Brain microvascular endothelial cell (primary cell): ENCODE measurements at regions not wholly inside any gene's neighbourhood (a gene's known extent, or its start where the extent isn't known, plus 50 kb on each side); places are given as distances from the start of the nearest gene placed in this dataset.
"Not testable (repeated sequence)": the region's sequence is repeated elsewhere in the genome, so short reads cannot be mapped to it uniquely, and the experiment has no call there.

Experiments used
- DNase-seq: peaks from one replicate; pipeline ENCODE4 v3.0.0-alpha.2; 2020
- H3K27ac ChIP-seq: fragments of 250-450 bp; sonication (Bioruptor Pico); 2 replicates; pipeline ENCODE4 v1.5.1; 2020; ENCODE audit warnings: mild to moderate bottlenecking, moderate library complexity
- H3K27me3 ChIP-seq: fragments of 250-450 bp; sonication (Bioruptor Pico); replicated peaks from 2 replicates; pipeline ENCODE4 v1.5.1; 2020; ENCODE audit warnings: mild to moderate bottlenecking
- H3K36me3 ChIP-seq: fragments of 250-450 bp; sonication (Bioruptor Pico); replicated peaks from 2 replicates; pipeline ENCODE4 v1.5.1; 2020; ENCODE audit warnings: mild to moderate bottlenecking
- H3K4me3 ChIP-seq: 2 replicates; pipeline ENCODE4 v1.5.1; 2011; ENCODE audit warnings: low read depth, mild to moderate bottlenecking, control low read depth, low read length, moderate library complexity
- in situ Hi-C: cut with HindIII; loops from 2 replicates; pipeline ENCODE4 v1.10.0; 2017; ENCODE audit warnings: low sequenced_read_pairs, low pct_ligation_motif_present
- TF ChIP-seq, protein P1 (sequence below): IDR thresholded peaks from 2 replicates; pipeline ENCODE4 v1.5.1; 2011; ENCODE audit warnings: low read depth, mild to moderate bottlenecking, moderate library complexity, low read length, control low read depth, inconsistent platforms; ENCODE audit errors: missing control alignments

DNA sequence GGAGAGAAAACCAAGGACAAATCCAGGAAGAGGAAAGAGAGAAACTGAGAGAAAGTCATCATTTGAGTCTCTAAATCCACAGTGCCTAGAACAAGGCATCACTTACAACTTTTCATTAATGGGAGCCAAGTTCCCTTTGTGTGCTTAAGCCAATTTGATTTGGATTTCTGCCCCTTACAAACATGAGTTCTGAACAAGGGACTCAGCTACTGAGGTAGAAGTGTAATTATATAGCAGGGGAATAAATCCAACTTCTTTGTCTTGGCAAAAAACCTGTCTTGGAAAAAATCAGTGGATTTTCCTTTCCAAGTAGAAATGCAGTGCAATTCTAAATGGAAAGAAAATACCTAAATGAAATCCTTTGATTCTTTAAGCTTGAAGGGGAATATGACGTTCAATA lies 307.2 kb upstream of the CNTN3 start:
- DNase-seq = no peak
- no peaks in the 10 kb centered on the region for H3K27me3 ChIP-seq
- no peak overlapping the region for H3K27ac ChIP-seq
- H3K36me3 ChIP-seq = no peaks in the 10 kb centered on the region
- TF ChIP-seq, protein P1, sequence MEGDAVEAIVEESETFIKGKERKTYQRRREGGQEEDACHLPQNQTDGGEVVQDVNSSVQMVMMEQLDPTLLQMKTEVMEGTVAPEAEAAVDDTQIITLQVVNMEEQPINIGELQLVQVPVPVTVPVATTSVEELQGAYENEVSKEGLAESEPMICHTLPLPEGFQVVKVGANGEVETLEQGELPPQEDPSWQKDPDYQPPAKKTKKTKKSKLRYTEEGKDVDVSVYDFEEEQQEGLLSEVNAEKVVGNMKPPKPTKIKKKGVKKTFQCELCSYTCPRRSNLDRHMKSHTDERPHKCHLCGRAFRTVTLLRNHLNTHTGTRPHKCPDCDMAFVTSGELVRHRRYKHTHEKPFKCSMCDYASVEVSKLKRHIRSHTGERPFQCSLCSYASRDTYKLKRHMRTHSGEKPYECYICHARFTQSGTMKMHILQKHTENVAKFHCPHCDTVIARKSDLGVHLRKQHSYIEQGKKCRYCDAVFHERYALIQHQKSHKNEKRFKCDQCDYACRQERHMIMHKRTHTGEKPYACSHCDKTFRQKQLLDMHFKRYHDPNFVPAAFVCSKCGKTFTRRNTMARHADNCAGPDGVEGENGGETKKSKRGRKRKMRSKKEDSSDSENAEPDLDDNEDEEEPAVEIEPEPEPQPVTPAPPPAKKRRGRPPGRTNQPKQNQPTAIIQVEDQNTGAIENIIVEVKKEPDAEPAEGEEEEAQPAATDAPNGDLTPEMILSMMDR = no peak
- no peak overlapping the region for H3K4me3 ChIP-seq
- in situ Hi-C loops = no loop called here

DNA sequence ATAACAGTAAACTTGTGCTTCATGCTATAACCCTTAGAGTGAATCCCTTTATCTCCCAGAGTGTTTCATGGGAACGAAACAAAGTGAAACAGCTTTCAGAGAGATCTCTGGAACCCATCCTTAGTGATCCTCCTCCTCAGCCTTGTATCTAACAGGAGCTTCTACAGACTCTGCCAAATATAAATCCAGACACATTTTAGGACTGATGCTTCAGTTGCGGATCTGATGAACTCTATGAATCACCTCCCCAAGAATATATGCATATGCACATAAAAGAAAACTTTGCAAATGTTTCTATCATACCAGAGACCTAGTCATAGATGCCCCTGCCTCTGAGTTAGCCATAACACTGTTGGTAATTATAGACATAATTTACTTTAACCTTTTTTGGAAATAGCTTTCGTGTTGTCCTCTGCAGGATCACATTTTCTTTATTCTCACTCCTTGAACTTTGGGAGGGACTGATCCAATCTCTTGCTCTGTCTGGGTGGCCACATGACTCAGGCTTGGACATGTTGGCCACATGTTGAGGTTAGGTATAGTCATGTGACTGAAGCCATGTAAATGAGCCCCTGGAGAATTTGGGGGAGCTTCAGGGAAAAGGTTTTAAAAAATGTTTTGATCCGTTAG lies 306.4 kb upstream of the CNTN3 start:
- Histone ChIP-seq H3K27me3 (no peaks in the 10 kb centered on the region), H3K27ac (no peak overlapping the region), H3K4me3 (no peak overlapping the region), H3K36me3 (no peaks in the 10 kb centered on the region)
- no peak for DNase-seq
- TF ChIP-seq, protein P1 = no peak
- in situ Hi-C loops = no loop called here

DNA sequence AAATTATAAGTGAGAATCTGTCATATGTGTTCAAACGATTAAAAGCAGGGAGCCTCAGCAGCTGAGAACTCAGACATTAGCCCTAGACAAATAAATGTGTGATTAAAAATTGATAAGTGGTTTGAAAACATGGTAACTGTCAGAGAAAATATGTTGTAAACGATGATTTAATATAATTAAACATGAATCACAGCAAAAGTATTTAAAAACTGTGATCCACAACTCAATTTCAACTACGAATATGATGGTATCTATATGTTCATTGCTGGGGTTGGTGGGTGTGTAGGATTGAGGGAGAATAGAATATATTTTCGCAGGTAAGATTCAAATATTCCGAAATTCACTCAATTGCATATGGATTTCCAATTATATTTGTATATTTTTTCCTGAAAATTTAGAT lies 302.2 kb upstream of the CNTN3 start:
- no peak for DNase-seq
- no peak overlapping the region for H3K27ac ChIP-seq
- no peaks in the 10 kb centered on the region for H3K27me3 ChIP-seq
- H3K4me3 ChIP-seq = no peak overlapping the region
- H3K36me3 ChIP-seq = no peaks in the 10 kb centered on the region
- TF ChIP-seq, protein P1 = no peak
- in situ Hi-C loops = no loop called here

DNA sequence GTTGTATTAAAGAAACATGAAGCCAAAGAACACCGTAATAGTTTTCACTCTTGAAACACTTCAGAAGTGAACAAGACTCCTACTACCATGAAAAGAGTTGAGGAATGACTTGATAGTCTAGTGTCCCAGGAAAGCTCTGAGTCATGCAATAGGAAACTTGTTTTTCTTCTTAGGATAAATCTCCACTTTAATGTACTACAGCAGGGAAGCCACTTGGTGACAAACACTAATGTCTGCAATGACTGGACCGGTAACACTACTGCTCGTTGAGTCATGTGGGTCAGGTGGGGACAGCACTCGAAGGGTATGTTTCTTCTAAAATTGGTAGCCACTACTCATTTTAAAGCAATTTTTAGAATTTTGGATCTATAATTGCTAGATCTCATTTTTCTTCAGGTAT lies 291.7 kb upstream of the CNTN3 start:
- Histone ChIP-seq H3K27ac (no peak overlapping the region), H3K36me3 (no peaks in the 10 kb centered on the region), H3K27me3 (no peaks in the 10 kb centered on the region), H3K4me3 (no peak overlapping the region)
- TF ChIP-seq, protein P1 = no peak
- in situ Hi-C loops = no loop called here
- no peak for DNase-seq

DNA sequence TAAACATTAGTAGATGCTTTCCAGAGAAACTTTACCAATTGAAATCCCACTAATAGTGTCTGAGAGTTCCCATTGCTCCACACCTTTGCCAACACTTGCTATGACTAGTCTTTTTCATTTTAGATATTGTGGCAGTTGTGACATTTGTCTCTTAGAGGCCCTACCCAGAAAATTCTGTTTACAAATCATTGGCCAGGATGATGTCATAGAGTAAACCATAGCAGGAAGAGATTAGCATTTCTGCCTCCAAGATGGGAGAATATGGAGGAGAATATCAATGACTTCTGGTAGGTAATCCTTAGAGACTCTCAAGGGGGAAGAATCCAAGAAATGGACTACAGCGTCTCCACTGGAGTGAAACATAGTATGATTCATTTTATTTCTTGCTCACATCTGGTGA lies 291.0 kb upstream of the CNTN3 start:
- TF ChIP-seq, protein P1 = no peak
- in situ Hi-C loops = no loop called here
- Histone ChIP-seq H3K4me3 (no peak overlapping the region), H3K27me3 (no peaks in the 10 kb centered on the region), H3K27ac (no peak overlapping the region), H3K36me3 (no peaks in the 10 kb centered on the region)
- DNase-seq = no peak

DNA sequence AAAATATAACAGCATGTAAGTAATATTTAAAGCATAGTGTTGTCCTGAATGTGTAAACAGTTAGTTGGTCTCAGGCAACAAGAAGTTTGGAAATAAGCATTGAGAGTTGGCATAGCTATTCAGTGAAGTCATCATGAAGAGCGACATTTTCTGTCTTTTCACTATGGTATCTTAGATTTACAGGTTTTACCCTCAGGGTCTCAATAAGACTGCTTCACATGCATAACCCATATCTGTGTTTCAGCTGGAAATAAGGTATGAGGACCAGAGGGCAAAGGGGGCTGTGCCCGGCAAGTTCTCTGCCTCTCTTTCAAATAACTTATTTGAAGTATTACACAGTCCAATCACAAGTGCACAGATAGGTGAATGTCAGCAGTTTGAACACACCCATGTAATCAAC lies 290.2 kb upstream of the CNTN3 start:
- Histone ChIP-seq H3K27me3 (no peaks in the 10 kb centered on the region), H3K4me3 (no peak overlapping the region), H3K36me3 (no peaks in the 10 kb centered on the region), H3K27ac (no peak overlapping the region)
- DNase-seq = no peak
- in situ Hi-C loops = no loop called here
- TF ChIP-seq, protein P1 = no peak

DNA sequence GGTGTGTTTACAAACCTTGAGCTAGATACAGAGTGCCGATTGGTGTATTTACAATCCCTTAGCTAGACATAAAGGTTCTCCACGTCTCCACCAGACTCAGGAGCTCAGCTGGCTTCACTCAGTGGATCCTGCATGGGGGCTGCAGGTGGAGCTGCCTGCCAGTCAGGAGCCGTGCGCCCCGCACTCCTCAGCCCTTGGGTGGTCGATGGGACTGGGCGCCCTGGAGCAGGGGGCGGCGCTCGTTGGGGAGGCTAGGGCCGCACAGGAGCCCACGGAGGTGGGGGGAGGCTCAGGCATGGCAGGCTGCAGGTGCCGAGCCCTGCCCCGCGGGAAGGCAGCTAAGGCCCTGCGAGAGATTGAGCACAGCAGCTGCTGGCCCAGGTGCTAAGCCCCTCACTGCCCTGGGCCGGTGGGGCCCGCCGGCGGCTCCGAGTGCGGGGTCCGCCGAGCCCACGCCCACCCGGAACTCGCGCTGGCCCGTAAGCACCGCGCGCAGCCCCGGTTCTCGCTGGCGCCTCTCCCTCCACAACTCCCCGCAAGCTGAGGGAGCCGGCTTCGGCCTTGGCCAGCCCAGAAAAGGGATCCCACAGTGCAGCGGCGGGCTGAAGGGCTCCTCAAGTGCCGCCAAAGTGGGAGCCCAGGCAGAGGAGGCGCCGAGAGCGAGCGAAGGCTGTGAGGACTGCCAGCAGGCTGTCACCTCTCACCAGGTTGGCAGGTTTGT lies 285.5 kb upstream of the CNTN3 start:
- H3K27ac ChIP-seq, DNase-seq, H3K36me3 ChIP-seq, in situ Hi-C loops, H3K4me3 ChIP-seq, H3K27me3 ChIP-seq: not testable (repeated sequence)
